ENCODE measurements at regions not wholly inside any gene's neighbourhood (a gene's known extent, or its start where the extent isn't known, plus 50 kb on each side); places are given as distances from the start of the nearest gene placed in this dataset.

GRCh38 chr13:107452833-107453232 lies 762.5 kb downstream of the LIG4 start:
- no peaks in the 10 kb centered on the region for H3K36me3 Mint-ChIP-seq (ENCODE audit: low read depth)
- H3K9me3 Mint-ChIP-seq, result peaks cover 43% of the 10 kb centered on the region
- H3K27ac Mint-ChIP-seq, result no peak overlapping the region
- H3K4me3 Mint-ChIP-seq, result no peak overlapping the region
- no peaks in the 10 kb centered on the region for H3K27me3 Mint-ChIP-seq
- ATAC-seq (replicated peaks), result no peak
- no peaks in the 10 kb centered on the region for H3K4me1 Mint-ChIP-seq

- ATAC-seq (replicated peaks), result no peak
- Mint-ChIP-seq H3K27ac (no peak overlapping the region), H3K36me3 (ENCODE audit: low read depth) (no peaks in the 10 kb centered on the region), H3K27me3 (no peaks in the 10 kb centered on the region), H3K9me3 (peaks cover 47% of the 10 kb centered on the region), H3K4me1 (no peaks in the 10 kb centered on the region), H3K4me3 (no peak overlapping the region)
These were observed 764.4 kb downstream of the LIG4 start for GRCh38 chr13:107450931-107451330.

GRCh38 chr13:107450431-107450830 lies 764.9 kb downstream of the LIG4 start:
- no peak overlapping the region for H3K4me3 Mint-ChIP-seq
- no peaks in the 10 kb centered on the region for H3K4me1 Mint-ChIP-seq
- H3K27me3 Mint-ChIP-seq, result no peaks in the 10 kb centered on the region
- ATAC-seq (replicated peaks), result no peak
- no peak overlapping the region for H3K27ac Mint-ChIP-seq
- no peaks in the 10 kb centered on the region for H3K36me3 Mint-ChIP-seq (ENCODE audit: low read depth)
- H3K9me3 Mint-ChIP-seq, result peaks cover 42% of the 10 kb centered on the region

GRCh38 chr13:107447591-107447990 lies 767.7 kb downstream of the LIG4 start:
- H3K9me3 Mint-ChIP-seq, result peaks cover 33% of the 10 kb centered on the region
- H3K4me1 Mint-ChIP-seq, result no peaks in the 10 kb centered on the region
- no peak overlapping the region for H3K27ac Mint-ChIP-seq
- no peak overlapping the region for H3K4me3 Mint-ChIP-seq
- H3K27me3 Mint-ChIP-seq, result no peaks in the 10 kb centered on the region
- no peak for ATAC-seq (replicated peaks)
- no peaks in the 10 kb centered on the region for H3K36me3 Mint-ChIP-seq (ENCODE audit: low read depth)

GRCh38 chr13:107441279-107441678 lies 774.1 kb downstream of the LIG4 start:
- Mint-ChIP-seq H3K36me3 (ENCODE audit: low read depth) (no peaks in the 10 kb centered on the region), H3K27me3 (no peaks in the 10 kb centered on the region), H3K4me1 (no peaks in the 10 kb centered on the region), H3K9me3 (peaks cover 7% of the 10 kb centered on the region), H3K27ac (no peak overlapping the region), H3K4me3 (no peak overlapping the region)
- ATAC-seq (replicated peaks), result no peak

- Mint-ChIP-seq H3K36me3 (ENCODE audit: low read depth) (no peaks in the 10 kb centered on the region), H3K4me3 (no peak overlapping the region), H3K27ac (no peak overlapping the region), H3K9me3 (peaks cover 10% of the 10 kb centered on the region), H3K27me3 (no peaks in the 10 kb centered on the region), H3K4me1 (no peaks in the 10 kb centered on the region)
- no peak for ATAC-seq (replicated peaks)
These were observed 777.1 kb downstream of the LIG4 start for GRCh38 chr13:107438251-107438650.

GRCh38 chr13:107434347-107434746 lies 781.0 kb downstream of the LIG4 start:
- peaks cover 3% of the 10 kb centered on the region for H3K9me3 Mint-ChIP-seq

GRCh38 chr13:107427536-107427935 lies 787.8 kb downstream of the LIG4 start:
- no peak for ATAC-seq (replicated peaks)
- Mint-ChIP-seq H3K27ac (no peak overlapping the region), H3K4me1 (no peaks in the 10 kb centered on the region), H3K36me3 (ENCODE audit: low read depth) (no peaks in the 10 kb centered on the region), H3K27me3 (no peaks in the 10 kb centered on the region), H3K9me3 (peaks cover 6% of the 10 kb centered on the region), H3K4me3 (no peak overlapping the region)

More at GRCh38 chr13:107434347-107434746, 781.0 kb downstream of the LIG4 start:
- Mint-ChIP-seq H3K36me3 (ENCODE audit: low read depth) (no peaks in the 10 kb centered on the region), H3K27me3 (no peaks in the 10 kb centered on the region), H3K4me1 (no peaks in the 10 kb centered on the region), H3K27ac (no peak overlapping the region), H3K4me3 (no peak overlapping the region)
- no peak for ATAC-seq (replicated peaks)

GRCh38 chr13:107422421-107422820 lies 792.9 kb downstream of the LIG4 start:
- no peak for ATAC-seq (replicated peaks)
- Mint-ChIP-seq H3K4me3 (no peak overlapping the region), H3K4me1 (no peaks in the 10 kb centered on the region), H3K27ac (no peak overlapping the region), H3K27me3 (no peaks in the 10 kb centered on the region), H3K36me3 (ENCODE audit: low read depth) (no peaks in the 10 kb centered on the region), H3K9me3 (peaks cover 12% of the 10 kb centered on the region)

GRCh38 chr13:107421951-107422350 lies 793.4 kb downstream of the LIG4 start:
- no peaks in the 10 kb centered on the region for H3K27me3 Mint-ChIP-seq
- peaks cover 12% of the 10 kb centered on the region for H3K9me3 Mint-ChIP-seq
- H3K4me1 Mint-ChIP-seq, result no peaks in the 10 kb centered on the region
- H3K36me3 Mint-ChIP-seq (ENCODE audit: low read depth), result no peaks in the 10 kb centered on the region
- H3K27ac Mint-ChIP-seq, result no peak overlapping the region
- H3K4me3 Mint-ChIP-seq, result no peak overlapping the region
- no peak for ATAC-seq (replicated peaks)

GRCh38 chr13:107421028-107421427 lies 794.3 kb downstream of the LIG4 start:
- Mint-ChIP-seq H3K9me3 (peaks cover 12% of the 10 kb centered on the region), H3K36me3 (ENCODE audit: low read depth) (no peaks in the 10 kb centered on the region), H3K27ac (no peak overlapping the region), H3K4me3 (no peak overlapping the region), H3K27me3 (no peaks in the 10 kb centered on the region), H3K4me1 (no peaks in the 10 kb centered on the region)
- ATAC-seq (replicated peaks), result no peak

GRCh38 chr13:107413005-107413404 lies 802.3 kb downstream of the LIG4 start:
- Mint-ChIP-seq H3K4me3 (no peak overlapping the region), H3K27me3 (no peaks in the 10 kb centered on the region), H3K27ac (no peak overlapping the region), H3K36me3 (ENCODE audit: low read depth) (no peaks in the 10 kb centered on the region), H3K9me3 (peaks cover 5% of the 10 kb centered on the region), H3K4me1 (no peaks in the 10 kb centered on the region)
- ATAC-seq (replicated peaks), result no peak

- Mint-ChIP-seq H3K9me3 (peaks cover 15% of the 10 kb centered on the region), H3K4me3 (no peak overlapping the region), H3K27ac (no peak overlapping the region), H3K4me1 (no peaks in the 10 kb centered on the region), H3K36me3 (ENCODE audit: low read depth) (no peaks in the 10 kb centered on the region), H3K27me3 (no peaks in the 10 kb centered on the region)
- no peak for ATAC-seq (replicated peaks)
These were observed 808.3 kb downstream of the LIG4 start for GRCh38 chr13:107407074-107407473.

- no peaks in the 10 kb centered on the region for H3K27me3 Mint-ChIP-seq
- no peaks in the 10 kb centered on the region for H3K9me3 Mint-ChIP-seq
- no peak for ATAC-seq (replicated peaks)
- H3K27ac Mint-ChIP-seq, result no peak overlapping the region
- no peak overlapping the region for H3K4me3 Mint-ChIP-seq
- no peaks in the 10 kb centered on the region for H3K36me3 Mint-ChIP-seq (ENCODE audit: low read depth)
- H3K4me1 Mint-ChIP-seq, result no peaks in the 10 kb centered on the region
These were observed 819.2 kb downstream of the LIG4 start for GRCh38 chr13:107395927-107396662.

GRCh38 chr13:107392205-107392604 lies 823.1 kb downstream of the LIG4 start:
- no peaks in the 10 kb centered on the region for H3K9me3 Mint-ChIP-seq
- H3K4me1 Mint-ChIP-seq, result no peaks in the 10 kb centered on the region
- no peak overlapping the region for H3K4me3 Mint-ChIP-seq
- H3K27ac Mint-ChIP-seq, result no peak overlapping the region
- no peaks in the 10 kb centered on the region for H3K36me3 Mint-ChIP-seq (ENCODE audit: low read depth)
- no peak for ATAC-seq (replicated peaks)
- no peaks in the 10 kb centered on the region for H3K27me3 Mint-ChIP-seq

- no peaks in the 10 kb centered on the region for H3K36me3 Mint-ChIP-seq (ENCODE audit: low read depth)
- no peaks in the 10 kb centered on the region for H3K9me3 Mint-ChIP-seq
- H3K4me3 Mint-ChIP-seq, result no peak overlapping the region
- no peak for ATAC-seq (replicated peaks)
- no peak overlapping the region for H3K27ac Mint-ChIP-seq
- no peaks in the 10 kb centered on the region for H3K27me3 Mint-ChIP-seq
- H3K4me1 Mint-ChIP-seq, result no peaks in the 10 kb centered on the region
These were observed 819.6 kb upstream of the ARGLU1 start for GRCh38 chr13:107387525-107387924.

All from activated T-helper 17 cell treated with anti-CD3 and anti-CD28 coated beads, Interleukin-2, amount 50 U/mL, for 72 hours (primary cell).